ENCODE measurements at regions not wholly inside any gene's neighbourhood (a gene's known extent, or its start where the extent isn't known, plus 50 kb on each side); places are given as distances from the start of the nearest gene placed in this dataset.

DNA sequence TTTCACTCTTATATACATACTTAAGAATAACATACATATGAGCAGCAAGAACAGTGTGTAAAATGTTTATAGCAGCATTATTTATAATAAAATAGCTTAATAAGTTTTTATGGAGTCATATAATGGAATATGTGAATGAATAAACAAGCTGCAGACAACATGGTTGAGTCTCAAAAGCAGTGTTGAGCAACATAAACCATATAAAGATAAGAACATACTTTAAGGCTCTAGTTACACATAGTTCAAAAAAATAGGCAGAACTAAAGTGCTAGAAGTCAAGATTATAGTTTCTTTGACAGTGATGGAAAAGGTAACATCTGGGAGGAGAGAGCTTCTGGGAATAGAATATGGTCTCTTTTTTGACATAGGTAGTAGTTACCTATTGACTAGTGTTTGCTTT lies 53.7 kb upstream of the ADAMTS19 start:
- DNase-seq: no peak

All from NCI-H526 treated with DMSO at 0.1 percent for 48 hours (cell line).